HG02588 (cell line): ENCODE measurements at regions not wholly inside any gene's neighbourhood (a gene's known extent, or its start where the extent isn't known, plus 50 kb on each side); places are given as distances from the start of the nearest gene placed in this dataset.

Source experiments
- ATAC-seq: cut with Tn5 transposase; IDR thresholded peaks from one replicate; pipeline ENCODE4 v1.9.1; 2021; ENCODE audit warnings: mild to moderate bottlenecking, moderate library complexity; ENCODE audit not compliant: unreplicated experiment

DNA sequence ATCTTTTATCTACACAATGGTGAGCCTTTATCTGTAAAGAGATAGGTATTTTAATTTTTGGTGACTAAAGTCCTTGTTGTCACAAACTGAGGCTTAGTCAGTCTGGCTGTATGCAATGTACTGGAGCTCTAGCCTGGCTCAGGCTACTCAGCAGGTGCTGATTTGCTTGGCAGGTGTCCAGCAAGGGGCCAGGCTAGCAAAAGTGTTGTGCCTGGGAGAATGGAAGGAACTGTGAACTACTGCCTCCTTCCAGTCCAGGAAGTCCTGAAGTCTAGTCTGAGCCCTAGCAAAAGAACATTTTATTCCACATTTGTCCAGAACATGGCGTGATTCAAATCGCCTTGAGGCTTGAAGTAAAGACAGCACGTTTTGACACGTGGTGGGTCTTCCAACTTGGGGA is 260.5 kb downstream of the CCDC85A start:
- ATAC-seq: no peak

GRCh38 chr2:56448403-56449001 is 264.7 kb downstream of the CCDC85A start:
- ATAC-seq: no peak

- ATAC-seq: no peak
These were observed 265.2 kb downstream of the CCDC85A start for GRCh38 chr2:56449002-56449431.

DNA sequence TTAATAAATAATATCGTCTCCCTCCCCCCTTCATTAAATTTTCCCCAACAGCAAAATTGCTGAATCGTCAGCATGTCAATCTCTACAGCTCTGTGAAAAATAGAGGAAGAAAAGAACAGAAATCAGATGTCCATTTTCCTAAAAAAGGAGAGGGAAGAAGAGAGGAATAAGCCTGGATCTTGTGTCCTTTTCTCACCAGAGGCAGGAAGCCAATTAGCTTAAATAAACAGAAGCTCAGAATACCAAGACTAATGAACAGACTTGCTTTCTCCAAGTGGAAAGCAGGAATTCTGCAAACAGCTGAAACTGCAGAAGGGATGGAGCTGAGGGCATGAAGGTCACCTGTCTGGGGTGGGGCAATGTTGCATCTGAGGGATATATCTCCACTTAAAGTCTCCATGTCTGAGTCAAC is 265.7 kb downstream of the CCDC85A start:
- no peak for ATAC-seq

GRCh38 chr2:56450047-56450446 is 266.3 kb downstream of the CCDC85A start:
- no peak for ATAC-seq

DNA sequence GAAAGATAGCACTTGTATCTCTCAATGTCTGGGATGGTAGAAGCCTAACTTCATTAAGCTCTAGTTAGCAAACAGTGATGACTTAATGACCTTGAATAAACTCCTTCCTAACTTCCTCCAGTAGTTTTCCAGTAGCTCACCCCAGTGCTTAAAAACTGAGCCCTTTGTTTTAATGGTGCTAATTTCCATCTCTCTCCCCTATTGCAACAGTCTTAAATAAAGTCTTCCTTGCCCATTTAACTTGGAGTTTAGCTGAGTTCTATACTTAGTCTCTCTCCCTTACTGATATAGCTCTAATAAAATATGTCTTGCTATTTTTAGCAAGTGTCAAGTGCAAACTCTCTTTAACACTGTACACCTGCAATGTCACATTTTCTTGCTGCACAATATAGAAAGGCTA is 267.0 kb downstream of the CCDC85A start:
- no peak for ATAC-seq

- no peak for ATAC-seq
These were observed 271.9 kb downstream of the CCDC85A start for GRCh38 chr2:56455642-56456041.

GRCh38 chr2:56456791-56457190 is 273.0 kb downstream of the CCDC85A start:
- ATAC-seq: no peak

GRCh38 chr2:56460508-56460907 is 276.7 kb downstream of the CCDC85A start:
- no peak for ATAC-seq

DNA sequence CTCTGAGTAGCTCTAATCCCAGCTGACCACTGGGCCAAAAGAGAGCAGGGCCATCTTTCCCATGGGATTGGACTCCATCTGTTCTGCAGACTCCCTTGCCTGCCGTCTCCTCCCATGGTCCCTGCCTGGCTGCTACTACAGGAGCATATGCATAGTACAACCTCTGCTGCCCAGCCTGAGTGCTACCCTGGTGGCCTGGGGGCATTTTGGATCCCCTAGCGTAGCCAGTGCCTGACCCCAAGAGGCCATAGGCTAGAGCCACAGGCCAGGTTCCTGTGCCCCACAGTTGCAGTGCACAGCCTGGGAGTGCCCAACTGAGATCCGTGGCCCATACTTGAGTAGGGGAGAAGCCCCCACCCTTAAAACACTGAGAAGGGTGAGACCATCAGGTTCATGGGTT is 280.3 kb downstream of the CCDC85A start:
- no peak for ATAC-seq

- ATAC-seq: no peak
These were observed 280.8 kb downstream of the CCDC85A start for GRCh38 chr2:56464613-56465012.

DNA sequence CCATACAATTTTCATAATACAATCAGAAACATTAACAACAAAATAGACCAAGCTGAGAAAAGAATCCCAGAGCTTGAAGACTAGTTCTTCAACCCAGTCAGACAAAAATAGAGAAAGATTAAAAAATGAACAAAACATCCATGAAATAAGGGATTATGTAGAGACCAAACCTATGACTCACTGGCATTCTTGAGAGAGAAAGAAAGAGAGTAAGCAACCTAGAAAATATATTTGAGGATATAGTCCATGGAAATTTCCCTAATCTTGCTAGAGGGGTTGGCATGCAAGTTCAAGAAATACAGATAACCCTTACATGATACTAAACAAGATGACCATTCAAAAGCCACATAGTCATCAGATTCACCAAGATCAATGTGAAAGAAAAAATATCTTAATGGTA is 281.7 kb downstream of the CCDC85A start:
- no peak for ATAC-seq

DNA sequence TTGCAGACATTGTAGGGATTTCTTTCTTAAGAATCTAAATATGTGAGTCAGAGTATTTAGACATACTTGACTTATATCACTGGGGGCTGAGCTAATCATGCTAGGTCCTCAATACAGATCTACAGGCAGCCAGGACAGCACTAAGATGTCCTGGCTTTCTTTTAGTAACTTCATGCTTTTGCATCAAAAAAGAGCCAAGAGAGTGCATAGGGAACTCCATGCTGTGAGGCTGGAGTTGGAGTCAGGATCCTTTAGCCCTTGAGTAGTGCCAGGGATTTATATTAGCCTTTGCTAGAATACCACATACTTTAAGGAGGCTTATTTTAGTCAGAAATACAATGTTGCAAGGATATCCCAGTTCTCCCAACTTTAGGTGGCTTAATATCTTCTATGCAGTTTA is 289.7 kb downstream of the CCDC85A start:
- no peak for ATAC-seq

GRCh38 chr2:56474412-56475158 is 290.8 kb downstream of the CCDC85A start:
- no peak for ATAC-seq

DNA sequence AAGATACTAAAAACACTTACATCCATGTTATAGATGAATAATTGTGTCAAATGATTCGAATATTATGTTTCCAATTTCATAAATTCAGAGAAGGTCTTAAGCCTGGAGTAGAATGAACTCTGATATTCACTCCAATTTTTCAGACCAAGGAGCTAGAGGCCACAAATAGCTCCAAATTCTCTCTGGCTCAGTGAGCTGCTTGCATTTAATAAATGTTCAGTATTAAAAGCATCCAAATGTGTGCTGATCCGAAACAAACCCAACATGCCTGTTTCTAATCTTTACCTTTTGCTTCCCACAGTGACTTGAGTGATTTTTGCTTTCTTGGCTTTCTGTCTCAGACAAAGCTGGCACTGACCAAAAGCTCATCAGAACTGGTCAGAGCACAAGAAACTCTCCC is 291.4 kb downstream of the CCDC85A start:
- ATAC-seq: no peak

- no peak for ATAC-seq
These were observed 292.8 kb downstream of the CCDC85A start for GRCh38 chr2:56476509-56477071.

GRCh38 chr2:56478027-56478426 is 294.2 kb downstream of the CCDC85A start:
- no peak for ATAC-seq

GRCh38 chr2:56483081-56483480 is 299.3 kb downstream of the CCDC85A start:
- no peak for ATAC-seq

DNA sequence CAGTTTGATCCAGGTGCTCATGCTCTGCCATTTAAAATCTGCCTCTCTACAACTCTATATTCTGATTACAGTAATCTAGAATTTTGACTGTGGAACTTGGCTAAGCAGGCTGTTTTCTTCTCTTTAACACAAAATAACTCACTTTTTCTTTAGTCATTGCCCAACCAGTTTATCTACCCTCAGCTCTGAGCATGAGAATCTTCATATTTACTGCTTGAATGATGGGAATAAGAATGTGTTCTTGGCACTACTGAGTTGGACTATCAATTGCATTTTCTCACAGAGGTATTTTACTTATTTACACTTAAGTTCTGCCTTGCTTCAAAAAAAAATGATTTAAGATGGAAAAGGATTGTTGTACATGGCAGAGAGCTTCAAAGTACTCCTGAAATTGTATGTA is 301.1 kb downstream of the CCDC85A start:
- no peak for ATAC-seq

DNA sequence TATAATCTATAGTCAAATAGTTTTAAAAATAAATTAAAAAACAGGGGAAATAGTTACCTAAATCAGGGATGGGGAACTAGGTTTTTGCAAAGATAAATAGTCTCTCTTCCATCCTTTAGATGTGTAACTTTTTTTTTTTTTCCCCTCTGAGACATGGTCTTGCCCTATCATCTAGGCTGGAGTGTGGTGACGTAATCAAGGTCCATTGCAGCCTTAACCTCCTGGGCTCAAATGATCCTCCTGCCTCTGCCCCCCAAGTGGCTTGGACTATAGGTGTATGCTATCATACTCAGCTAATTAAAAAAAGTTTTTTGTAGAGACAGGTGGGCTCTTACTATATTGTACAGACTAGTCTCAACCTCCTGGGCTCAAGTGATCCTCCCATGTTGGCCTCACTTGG is 316.5 kb downstream of the CCDC85A start:
- ATAC-seq: no peak

- no peak for ATAC-seq
These were observed 318.8 kb downstream of the CCDC85A start for GRCh38 chr2:56502616-56503015.

DNA sequence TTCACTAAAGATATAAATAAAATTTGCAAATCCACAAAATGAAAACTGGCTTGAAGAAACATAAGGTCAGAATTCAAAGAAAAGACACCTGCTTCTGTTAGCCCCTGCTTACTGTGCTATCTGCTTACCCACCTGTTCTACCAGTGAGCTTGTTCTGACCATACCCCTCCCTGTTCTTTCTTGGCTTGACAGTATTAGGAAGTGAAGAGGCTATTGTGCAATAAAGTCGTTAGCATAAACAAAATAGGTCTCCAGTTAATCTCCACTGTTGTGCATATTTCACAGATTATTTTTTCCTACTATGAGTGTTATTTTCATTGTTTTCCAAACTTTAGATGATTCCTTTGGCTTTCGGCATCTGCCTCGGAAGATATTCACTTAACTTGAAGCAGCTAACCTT is 322.1 kb downstream of the CCDC85A start:
- ATAC-seq: no peak
